C4-2B (cell line): ENCODE measurements at regions not wholly inside any gene's neighbourhood (a gene's known extent, or its start where the extent isn't known, plus 50 kb on each side); places are given as distances from the start of the nearest gene placed in this dataset.

Source experiments
- CTCF ChIP-seq: fragments of 450-650 bp; conservative IDR thresholded peaks from 2 replicates; pipeline ENCODE4 v1.5.1; 2017; ENCODE audit warnings: mild to moderate bottlenecking
- ZFX ChIP-seq: fragments of 450-650 bp; IDR thresholded peaks from 2 replicates; pipeline ENCODE4 v1.6.1; 2017

- TF ChIP-seq CTCF (no peak), ZFX (no peak)
Observed at GRCh38 chr14:76682367-76682766, 78.9 kb upstream of the VASH1 start.
